ENCODE measurements at regions not wholly inside any gene's neighbourhood (a gene's known extent, or its start where the extent isn't known, plus 50 kb on each side); places are given as distances from the start of the nearest gene placed in this dataset.

GRCh38 chr10:92778091-92778490 is 70.2 kb upstream of the EXOC6 start:
- no peak for TF ChIP-seq CTCF (IDR thresholded peaks at IDR 0.05; ENCODE audit: insufficient read depth, low read depth, low read length)
- no peak for TF ChIP-seq EZH2 (IDR thresholded peaks at IDR 0.05; ENCODE audit: insufficient read depth, low read length)
